GM19455 (cell line): ENCODE measurements at regions not wholly inside any gene's neighbourhood (a gene's known extent, or its start where the extent isn't known, plus 50 kb on each side); places are given as distances from the start of the nearest gene placed in this dataset.

ENCODE experiments used
- ATAC-seq: cut with Tn5 transposase; IDR thresholded peaks from one replicate; pipeline ENCODE4 v1.9.1; 2021; ENCODE audit not compliant: unreplicated experiment

DNA sequence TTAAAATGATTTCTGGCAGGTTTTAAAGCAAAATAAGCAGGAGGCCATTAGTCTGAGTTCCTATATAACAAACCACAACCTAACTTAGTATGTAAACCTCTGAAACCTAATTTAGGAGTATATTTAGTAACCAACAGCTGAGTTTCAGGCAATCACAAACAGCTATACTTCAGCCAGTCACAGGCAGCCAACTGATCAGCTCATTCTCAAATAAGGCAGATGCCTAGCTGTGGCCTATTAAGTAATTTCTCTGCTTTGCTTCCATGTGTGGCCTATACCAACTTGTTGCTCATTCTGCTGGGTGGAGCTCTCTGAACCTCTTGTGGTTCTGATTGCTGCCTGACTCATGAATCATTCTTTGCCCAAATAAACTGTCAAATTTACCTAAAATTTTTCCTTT lies 408.9 kb upstream of the FBXO33 start:
- no peak for ATAC-seq

DNA sequence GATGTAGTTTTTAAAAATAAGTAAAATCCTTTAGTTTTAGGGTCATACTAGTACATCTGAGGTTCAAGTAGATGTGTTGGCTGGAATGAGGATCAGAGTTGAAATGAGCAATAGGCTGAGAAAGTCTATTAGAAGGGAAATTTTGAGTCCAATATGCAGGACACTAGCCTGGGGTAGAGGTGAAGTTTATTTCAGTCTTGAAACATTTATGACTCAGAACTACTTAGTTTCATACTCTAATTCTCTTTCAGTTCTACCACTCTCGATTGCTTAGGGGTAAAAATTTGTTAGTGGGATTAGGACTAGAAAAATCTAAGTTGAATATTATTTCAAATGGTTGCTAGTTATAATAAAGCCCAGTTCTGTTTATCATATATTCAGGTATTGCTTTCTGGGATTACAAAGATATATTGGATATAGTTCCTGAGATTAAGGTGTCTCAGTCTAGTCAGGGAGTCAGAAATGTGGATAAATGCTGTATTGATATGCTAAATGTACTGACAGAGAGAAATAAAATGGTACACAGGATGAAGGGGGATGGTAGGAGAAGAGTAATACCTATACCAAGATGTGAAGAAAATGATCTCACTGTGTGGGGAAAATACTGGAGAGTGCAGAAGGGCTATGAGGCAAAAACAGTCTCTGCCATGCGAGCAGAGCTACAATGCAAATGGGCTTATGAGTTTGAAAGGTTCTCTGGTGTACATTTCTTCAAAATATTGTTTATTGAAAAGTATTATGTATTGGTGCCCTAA lies 395.8 kb upstream of the FBXO33 start:
- ATAC-seq: peak; percentile 94

DNA sequence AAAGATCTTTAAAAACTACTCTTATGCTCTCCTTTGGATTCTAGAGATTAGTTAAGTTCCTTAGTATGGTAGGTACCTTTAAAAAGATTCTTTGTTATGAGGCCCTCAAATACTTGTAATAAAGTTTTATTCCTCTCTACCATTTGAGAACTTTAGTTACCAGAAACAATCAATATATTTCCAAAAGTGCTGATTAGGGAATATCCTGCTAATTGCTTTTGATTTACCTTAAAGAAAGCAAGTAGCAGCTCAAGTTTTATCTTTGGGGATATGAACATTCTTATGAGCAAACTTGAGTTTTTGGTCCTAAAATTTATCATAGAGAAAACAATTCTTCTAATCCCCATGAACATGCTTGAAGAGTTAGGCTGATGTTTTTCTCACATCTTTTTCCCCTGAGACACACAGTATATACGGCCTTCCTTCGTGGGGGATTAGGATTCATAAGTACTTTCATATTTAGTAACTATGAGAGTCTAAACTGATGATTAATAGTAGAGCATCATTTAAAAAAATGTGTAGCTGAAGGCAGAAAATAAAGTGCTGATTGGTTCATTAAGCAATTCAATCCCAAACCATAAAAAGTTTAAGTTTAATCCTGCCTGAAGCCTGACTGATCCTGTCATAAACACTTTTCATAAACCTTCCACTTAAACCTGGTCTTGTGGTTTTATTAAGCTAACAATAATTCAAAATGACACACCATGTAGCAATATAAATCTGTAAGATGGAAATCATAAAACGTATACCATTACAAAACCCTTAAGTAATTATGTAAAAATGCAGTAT lies 380.5 kb upstream of the FBXO33 start:
- no peak for ATAC-seq

DNA sequence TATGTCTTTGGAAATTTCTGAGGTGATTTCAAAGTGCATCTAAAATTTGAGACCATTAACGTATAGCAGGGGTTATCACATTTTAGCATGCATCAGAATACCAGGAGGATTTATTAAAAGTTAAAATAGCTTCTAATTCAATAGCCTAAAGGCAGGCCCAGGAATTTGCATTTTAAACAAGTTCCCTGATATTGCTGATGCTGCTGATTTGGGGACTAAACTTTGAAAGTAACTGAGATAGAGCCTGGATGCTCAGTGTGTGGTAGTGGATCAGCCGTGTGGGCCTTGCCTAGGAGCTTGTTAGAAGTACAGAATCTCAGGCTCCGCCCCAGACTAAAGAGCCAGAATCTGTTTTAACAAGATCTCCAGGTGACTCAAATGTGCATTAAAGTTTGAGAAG lies 375.0 kb upstream of the FBXO33 start:
- no peak for ATAC-seq

DNA sequence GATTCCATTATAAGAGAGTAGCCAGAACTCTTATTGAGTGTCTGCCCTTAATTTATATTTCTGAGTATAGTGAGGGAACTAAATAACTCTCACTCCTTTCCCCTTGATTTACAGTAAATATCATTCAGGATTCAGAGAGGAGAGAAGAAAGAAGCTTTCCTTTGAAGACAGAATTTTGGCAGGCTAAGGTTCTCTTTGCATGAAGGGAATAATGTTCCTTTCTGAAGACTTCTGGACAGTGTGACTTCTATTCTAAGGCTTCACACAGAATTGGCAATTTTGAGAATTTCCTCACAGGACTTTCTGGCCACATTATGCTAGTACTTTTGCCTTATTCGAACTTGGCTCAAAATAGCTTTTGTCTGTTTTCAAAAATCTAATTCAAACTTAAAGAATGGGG lies 352.2 kb upstream of the FBXO33 start:
- no peak for ATAC-seq

DNA sequence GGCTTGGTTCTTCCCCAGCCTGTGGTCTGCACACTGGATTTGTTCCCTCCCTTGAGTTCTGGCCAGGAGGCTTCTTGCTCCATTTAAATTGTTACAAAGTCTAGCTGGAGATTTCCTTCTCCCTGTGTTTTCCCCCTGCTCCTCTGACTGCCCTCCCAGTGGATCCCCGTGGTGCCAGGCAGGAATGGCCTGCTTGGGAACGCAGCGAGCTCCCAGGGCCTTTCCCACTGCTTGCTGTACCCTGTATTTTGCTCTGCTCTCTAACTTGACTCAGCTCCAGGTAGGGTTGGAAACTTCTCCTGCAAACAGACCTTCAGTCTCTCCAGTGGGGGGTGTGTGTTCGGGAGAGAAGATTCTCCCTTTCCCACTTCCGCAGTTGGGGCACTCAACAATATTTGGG lies 349.2 kb upstream of the FBXO33 start:
- ATAC-seq: no peak

DNA sequence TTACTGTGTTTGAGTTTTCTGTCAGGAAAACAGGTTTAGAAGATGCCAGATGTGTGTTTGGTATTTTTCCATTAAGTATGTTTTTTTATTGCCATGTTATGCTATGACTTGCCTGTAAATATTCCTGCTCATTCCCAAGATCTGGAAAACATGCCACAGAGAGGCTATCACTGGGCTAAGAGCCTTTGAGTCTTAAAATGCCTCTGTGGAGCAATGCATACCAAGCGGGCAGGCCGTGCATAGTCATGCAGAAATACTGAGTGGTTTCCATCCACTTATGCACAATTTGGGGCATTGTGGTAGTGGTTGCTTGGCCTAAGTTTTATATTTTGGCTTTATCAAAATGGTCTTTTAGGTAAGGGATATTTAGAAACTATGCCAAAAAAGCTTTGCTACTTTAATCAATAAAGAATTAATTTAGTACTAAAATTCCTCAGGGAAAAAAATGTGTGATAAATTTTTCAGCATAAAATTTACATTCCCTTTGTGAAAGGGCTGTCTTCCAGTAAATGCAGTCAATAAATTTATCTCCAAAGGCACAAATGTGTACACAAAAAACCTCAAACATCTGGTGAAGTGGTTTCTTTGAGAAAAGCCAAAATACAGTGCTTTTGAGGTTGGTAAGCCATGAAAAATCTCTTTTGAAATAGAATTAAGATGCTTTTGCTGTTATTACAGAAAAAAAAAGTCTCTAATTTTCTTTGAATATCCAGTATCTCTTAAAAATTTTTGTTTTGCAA lies 341.3 kb upstream of the FBXO33 start:
- no peak for ATAC-seq

DNA sequence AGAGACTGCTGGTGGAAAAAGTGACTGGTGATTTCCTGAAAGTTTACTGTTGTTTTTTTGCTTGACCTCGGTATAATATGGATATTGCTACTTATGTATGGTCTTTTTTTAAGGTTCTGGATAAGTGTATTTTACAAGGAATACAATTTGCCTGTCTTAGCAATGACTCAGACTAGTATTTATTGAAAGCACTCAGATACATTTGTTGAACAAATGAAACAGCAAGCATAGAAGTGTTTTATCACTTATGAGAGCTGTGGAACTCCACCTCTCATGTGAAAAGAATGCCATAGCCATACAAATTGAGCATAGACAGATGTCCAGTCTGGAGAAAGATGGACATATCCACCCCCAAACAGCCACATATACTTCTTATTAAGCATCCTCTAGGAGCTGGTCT lies 340.4 kb upstream of the FBXO33 start:
- ATAC-seq: no peak

DNA sequence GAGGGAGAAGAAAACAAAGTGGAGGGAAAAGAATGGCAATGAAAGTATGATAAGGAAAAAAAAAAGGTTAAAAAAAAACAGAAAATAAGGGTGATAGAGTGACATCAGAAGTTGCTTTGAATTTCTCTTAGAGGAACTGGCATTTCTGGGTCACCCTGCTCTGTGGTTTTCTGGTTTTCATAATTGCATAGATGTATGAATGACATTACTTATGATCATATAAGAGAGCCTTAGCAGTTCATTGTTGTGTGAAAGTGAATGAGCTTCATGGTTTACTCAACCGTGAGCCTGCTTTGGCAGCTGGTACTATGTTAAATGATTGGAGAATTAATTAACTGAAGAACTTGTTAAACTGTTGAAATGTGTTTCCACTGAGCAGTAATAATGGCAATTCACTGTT lies 336.4 kb upstream of the FBXO33 start:
- no peak for ATAC-seq

DNA sequence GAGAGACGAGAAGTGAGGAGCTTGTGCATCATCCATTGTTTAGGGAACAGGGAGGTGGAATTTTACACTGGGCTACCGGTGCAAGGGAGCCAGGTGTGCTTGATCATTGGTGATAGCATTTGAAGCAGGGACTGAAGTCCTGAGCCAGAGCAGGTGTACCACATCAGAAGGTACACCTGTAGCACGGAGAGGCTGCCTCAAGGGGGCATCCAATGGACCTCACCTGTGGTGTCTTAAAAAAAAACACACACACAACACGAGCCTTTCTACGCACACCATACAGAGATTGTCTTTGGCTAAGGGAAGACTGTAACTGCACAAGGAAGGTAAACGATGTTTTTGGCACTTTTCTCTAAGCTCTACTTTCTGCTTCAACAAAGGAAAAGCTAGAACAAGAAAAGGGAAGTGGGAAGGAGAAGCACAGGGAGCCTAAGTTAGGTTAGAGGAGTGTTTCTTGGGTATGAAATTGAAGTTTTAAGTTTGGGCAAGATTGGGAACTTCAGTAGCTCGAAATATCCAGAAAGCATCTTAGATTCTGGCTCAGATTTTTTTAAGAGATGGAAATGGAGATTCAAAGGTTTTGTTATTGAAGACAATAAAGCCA lies 334.3 kb upstream of the FBXO33 start:
- no peak for ATAC-seq

DNA sequence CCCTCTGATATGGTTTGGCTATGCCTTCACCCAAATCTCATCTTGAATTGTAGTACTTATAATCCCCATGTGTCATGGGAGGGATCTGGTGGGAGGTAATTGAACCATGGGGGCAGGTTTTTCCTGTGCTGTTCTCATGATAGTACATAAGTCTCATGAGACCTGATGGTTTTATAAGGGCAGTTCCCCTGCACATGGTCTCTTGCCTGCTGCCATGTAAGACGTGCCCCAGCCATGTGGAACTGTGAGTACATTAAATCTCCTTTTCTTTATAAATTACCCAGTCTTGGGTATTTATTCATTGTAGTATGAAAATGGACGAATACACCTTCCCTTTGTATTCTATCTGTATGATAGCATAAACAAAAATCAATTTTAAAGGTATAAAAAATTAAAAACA lies 333.4 kb upstream of the FBXO33 start:
- ATAC-seq: no peak

DNA sequence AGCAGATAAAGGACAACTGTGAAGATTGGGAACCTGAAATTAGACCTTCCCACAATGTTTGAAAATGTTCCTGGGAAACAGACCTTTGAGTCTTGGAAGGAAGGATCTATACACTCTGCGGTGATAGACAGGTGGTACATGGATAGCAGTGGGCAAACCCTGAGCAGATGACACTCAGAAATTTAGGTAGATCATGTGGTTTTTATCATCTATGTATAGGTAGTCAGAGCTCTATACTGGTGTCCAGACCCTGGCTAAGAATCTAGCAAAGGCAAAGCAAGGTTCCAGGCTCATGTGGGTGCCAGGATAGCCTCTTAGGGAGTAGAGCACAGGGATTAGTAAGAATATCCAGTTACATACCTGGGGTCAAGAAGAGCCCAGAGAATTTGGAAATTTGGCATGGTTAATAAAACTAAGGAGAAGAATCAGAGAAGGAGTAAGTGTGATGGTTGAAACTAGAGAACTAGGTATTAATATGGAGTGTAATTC lies 331.2 kb upstream of the FBXO33 start:
- ATAC-seq: no peak

DNA sequence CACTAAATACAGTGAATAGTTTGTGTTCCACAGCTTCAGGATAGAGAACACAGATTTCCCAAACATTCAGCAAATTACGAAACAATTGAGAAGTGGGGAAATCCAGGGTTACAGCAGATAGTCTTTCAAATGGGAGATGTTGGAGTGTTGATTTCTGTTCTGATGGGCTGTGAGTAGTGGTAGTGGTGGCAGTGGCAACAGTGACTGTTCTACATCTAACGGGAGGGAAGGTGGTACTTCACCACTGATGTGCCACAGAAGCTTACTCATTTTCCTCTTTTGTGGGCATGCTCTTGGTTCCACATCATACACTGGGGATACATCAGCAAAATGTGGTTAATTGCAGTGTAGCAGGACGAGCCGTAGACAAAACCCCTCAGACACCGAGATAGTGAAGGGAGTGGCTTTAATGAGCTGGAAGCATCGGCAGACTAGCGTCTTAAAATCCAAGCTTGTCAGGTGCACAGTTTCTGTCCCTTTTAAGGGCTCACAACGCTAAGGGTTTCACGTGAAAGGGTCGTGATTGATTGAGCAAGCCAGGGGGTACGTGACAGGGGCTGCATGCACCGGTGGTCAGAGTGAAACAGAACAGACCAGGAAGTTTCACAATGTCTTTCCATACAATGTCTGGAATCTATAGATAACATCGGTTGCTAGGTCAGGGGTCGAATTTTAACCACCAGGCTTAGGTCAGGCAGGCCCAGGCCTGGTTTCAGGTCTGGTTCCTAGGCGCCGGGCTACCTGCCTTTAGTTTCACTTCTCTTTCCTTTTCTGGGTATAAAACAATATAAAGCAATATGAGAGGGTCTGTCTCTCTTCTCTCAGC lies 330.6 kb upstream of the FBXO33 start:
- ATAC-seq: no peak

DNA sequence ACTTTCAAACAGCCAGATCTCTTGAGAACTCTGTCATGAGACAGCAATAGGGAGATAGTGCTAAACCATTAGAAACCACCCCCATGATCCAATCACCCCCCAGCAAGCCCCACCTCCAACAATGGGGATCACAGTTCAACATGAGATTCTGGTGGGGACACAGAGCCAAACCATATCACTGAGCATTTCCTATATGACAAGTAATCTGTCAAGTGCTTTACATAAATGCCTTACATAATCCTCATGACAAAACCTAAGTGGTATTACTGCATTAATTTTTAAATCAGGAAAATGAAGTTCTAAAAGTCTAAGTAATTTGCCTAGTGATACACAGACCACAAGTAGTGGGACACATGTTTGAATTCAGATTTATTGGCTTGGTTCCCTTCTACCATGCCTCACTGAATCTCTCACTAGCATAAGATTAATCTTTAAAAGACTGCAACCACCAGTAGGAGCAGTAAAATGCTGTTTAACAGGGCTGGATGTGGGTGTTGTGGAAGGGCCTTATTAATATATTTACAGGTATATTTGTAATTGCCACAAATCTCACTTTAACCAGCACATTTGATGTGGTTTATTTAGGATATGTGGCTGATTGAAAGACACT lies 323.1 kb upstream of the FBXO33 start:
- ATAC-seq: no peak

DNA sequence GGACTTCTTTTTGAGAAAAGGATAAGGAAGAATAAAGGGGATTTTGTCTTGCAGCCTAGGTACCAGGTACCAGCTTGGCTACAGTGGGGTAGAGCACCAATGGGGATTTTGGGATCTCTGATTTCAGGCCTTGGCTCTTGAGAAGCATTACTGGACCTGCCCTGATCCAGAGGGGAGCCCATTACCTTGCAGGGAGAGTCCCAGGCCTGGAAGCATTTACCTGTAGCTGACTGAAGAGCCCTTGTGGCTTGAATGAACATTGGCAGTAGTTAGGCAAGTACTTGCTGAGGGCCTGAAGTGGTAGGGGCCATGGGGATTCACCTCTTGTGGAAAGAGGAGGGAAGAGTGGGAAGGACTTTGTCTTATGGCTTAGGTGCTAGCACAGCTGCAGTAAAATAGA lies 308.2 kb upstream of the FBXO33 start:
- no peak for ATAC-seq

DNA sequence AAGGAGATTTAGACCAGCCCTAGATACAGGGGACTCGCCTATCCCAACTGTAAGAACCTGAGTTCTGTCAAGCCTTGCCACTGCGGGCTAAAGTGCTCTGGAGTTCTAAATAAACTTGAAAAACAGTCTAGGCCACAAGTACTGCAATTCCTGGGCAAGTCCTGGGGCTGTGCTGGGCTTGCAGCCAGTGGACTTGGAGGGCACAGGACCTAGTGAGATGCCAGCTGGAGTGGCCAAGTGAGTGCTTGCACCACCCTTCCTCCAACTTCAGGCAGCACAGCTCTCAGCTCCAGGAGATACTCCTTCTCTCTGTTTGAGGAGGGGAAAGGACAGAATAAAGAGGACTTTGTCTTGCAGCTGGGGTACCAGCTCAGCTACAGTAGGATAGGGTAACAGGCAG lies 307.6 kb upstream of the FBXO33 start:
- ATAC-seq: no peak

DNA sequence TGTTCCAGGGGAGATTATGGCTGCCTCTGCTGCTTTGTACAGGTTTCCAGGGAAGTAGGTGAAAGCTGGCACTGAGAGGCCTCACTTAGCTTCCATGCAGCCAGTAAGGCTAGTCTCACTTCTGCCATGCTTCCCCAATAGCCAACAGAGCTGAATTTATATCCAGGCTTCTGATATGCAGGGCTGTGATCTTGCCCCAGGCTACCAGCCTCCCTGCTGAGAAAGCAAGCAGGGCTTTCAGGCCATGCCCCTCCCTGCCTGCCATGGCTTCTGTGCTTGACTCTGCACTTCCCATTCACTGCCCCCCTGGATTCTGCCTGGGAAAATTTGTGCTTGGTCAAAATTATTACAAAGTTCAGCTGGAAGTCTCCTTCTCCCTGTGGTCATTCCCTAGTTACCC lies 302.1 kb upstream of the FBXO33 start:
- ATAC-seq: no peak

DNA sequence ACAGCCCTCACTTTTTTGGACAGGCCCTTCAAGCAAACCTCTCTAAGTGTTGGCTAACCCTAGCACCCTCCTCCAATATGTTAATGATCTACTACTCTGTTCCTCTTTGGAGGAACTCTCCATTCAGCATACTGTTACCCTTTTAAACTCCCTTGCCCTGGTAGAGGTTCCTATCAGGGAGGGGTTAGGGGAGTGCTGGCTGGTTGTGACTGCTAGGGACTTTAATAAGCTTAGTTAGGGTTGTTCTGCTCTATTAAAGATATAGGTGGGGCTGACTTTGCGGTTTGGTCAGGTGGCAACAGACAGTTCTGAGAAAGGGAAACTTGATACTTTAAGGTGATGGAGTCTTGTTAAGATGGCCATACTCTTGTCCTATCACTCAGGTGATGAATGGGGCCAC lies 301.5 kb upstream of the FBXO33 start:
- no peak for ATAC-seq

DNA sequence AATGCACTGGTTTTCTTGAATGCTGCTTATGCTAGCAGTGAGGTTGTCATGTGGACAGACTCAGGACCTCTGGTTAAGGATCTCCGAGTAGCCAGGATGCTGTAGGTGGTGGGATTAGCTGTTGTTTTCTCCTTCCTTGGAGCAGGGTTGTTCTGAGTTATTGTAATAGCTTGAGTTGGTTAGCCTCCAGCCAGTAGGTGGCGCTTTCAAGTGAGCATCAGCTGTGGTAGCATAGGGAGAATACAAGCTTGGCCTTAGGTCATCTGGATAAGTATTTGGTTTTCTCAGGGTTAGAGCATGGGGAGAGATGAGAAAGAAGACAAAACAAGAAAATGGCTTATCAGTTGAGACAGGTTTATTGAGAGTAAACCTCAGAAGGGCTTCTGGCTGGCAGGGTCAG lies 299.7 kb upstream of the FBXO33 start:
- ATAC-seq: peak; percentile 69

DNA sequence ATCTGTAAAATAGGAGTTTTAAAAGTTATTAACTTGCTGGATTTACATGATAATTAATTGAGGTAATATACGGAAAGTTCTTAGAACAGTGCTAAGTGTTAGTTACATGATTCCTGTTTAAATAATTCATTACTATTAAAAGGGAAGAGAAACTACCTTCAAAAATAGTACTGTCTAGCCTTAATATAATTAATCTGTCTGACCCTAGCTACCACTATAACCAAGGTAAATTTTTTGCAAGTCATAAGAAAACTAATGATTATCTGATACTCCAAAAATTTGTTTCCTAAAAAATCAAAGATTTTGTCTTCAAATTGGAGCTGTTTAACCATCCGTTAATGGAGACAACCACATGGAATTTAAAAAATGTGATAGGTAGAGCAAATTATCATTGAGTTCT lies 294.3 kb upstream of the FBXO33 start:
- ATAC-seq: no peak
